Keratinocyte (primary cell): ENCODE measurements at regions not wholly inside any gene's neighbourhood (a gene's known extent, or its start where the extent isn't known, plus 50 kb on each side); places are given as distances from the start of the nearest gene placed in this dataset.

Experiments used
- DNase-seq: peaks from one replicate; pipeline ENCODE4 v3.0.0-alpha.2; 2011; ENCODE audit warnings: low read depth, missing footprints, low spot score
- FAIRE-seq: peaks from 2 replicates; lab custom pipeline; 2011; peaks lifted over from hg19 to GRCh38; lab: Jason Lieb, UNC
- H2AFZ ChIP-seq: 2 replicates; pipeline ENCODE4 v1.6.0; 2012; ENCODE audit warnings: low read length, control low read depth, inconsistent platforms; ENCODE audit not compliant: control insufficient read depth
- H3K27ac ChIP-seq: 2 replicates; pipeline ENCODE4 v1.5.1; 2011; ENCODE audit warnings: low read length; ENCODE audit not compliant: control insufficient read depth, insufficient read depth
- H3K27me3 ChIP-seq: 3 replicates; pipeline ENCODE4 v1.6.0; 2011; ENCODE audit warnings: low read length; ENCODE audit not compliant: control insufficient read depth, insufficient read depth; ENCODE audit errors: extremely low read depth
- H3K36me3 ChIP-seq, 2 experiments: 2 replicates in 1 of 2; 3 replicates in 1 of 2; pipeline ENCODE4 v1.5.1; 2011; ENCODE audit warnings: low read length in 2 of 2, mild to moderate bottlenecking in 1 of 2; ENCODE audit not compliant: control insufficient read depth in 2 of 2, insufficient read depth in 2 of 2; ENCODE audit errors: extremely low read depth in 1 of 2
- H3K4me1 ChIP-seq: 3 replicates; pipeline ENCODE4 v1.5.1; 2011; ENCODE audit warnings: low read length; ENCODE audit not compliant: control insufficient read depth, insufficient read depth; ENCODE audit errors: extremely low read depth
- H3K4me2 ChIP-seq: 3 replicates; pipeline ENCODE4 v1.6.0; 2011; ENCODE audit warnings: low read depth, low read length; ENCODE audit not compliant: control insufficient read depth, insufficient read depth; ENCODE audit errors: extremely low read depth
- H3K4me3 ChIP-seq, 3 experiments: fragments of 200-600 bp in 1 of 3; sonication (generic) in 1 of 3; 2 replicates in 2 of 3; 3 replicates in 1 of 3; pipeline ENCODE4 v1.5.1; 2011 to 2016; ENCODE audit warnings: low read length in 3 of 3, mild to moderate bottlenecking in 3 of 3, control low read depth in 2 of 3, inconsistent platforms in 1 of 3, low read depth in 1 of 3, mixed read lengths in 1 of 3, mixed run types in 1 of 3, moderate library complexity in 1 of 3; ENCODE audit not compliant: control insufficient read depth in 2 of 3, insufficient read depth in 2 of 3; ENCODE audit errors: extremely low read depth in 1 of 3
- H3K79me2 ChIP-seq: 2 replicates; pipeline ENCODE4 v1.6.0; 2012; ENCODE audit warnings: low read length; ENCODE audit not compliant: control insufficient read depth, insufficient read depth
- H3K9ac ChIP-seq: 3 replicates; pipeline ENCODE4 v1.6.0; 2011; ENCODE audit warnings: low read length; ENCODE audit not compliant: control insufficient read depth, insufficient read depth; ENCODE audit errors: extremely low read depth
- H3K9me1 ChIP-seq: 3 replicates; pipeline ENCODE4 v1.6.0; 2011; ENCODE audit warnings: low read length; ENCODE audit not compliant: control insufficient read depth, insufficient read depth; ENCODE audit errors: extremely low read depth
- H3K9me3 ChIP-seq: 2 replicates; pipeline ENCODE4 v1.5.1; 2012; ENCODE audit warnings: low read depth, low read length; ENCODE audit not compliant: control insufficient read depth
- H4K20me1 ChIP-seq: 3 replicates; pipeline ENCODE4 v1.6.0; 2011; ENCODE audit warnings: low read length; ENCODE audit not compliant: control insufficient read depth, insufficient read depth; ENCODE audit errors: extremely low read depth
- EZH2 ChIP-seq: IDR thresholded peaks from one replicate; pipeline ENCODE4 v1.6.1; 2012; ENCODE audit warnings: inconsistent platforms, mild to moderate bottlenecking, low read length, moderate library complexity
- dilution Hi-C: fragments of 300-500 bp; cut with MboI; formaldehyde crosslinking; loops from one replicate; pipeline ENCODE4 v1.7.0; 2020; ENCODE audit warnings: low sequenced_read_pairs; ENCODE audit not compliant: extremely low pct_ligation_motif_present
- TF ChIP-seq, protein P1 (sequence below), 3 experiments: IDR thresholded peaks in 1 of 3; conservative IDR thresholded peaks in 1 of 3; optimal IDR thresholded peaks in 1 of 3; 2 replicates in 2 of 3; 3 replicates in 1 of 3; pipeline versions ENCODE3 to v1.5.1; 2011; ENCODE audit warnings: low read length in 3 of 3, mild to moderate bottlenecking in 3 of 3, moderate library complexity in 2 of 3, control low read depth in 1 of 3, inconsistent platforms in 1 of 3; ENCODE audit not compliant: insufficient read depth in 2 of 3; ENCODE audit errors: extremely low read depth in 1 of 3

DNA sequence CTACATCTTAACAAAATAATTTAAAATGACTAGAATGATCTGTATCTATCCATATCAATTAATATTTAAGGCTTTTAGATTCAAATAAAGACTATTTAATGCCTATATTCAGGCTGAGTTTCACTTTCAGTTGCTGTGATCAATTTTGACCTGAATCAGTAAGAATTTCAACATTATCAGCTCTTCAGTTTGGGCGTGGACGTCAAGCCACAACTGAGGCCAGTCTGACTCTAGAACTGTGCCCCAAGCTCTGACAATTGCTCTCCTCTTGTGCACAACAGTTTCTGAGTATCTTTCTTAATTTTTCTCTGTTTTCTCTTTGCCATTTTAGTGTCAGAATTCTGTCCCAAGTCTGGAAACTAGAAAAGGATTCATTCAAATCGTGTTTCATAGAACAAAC, 1095.5 kb downstream of the PLA2G4A start:
- FAIRE-seq: no peak
- H3K4me3 ChIP-seq: no peak overlapping the region

DNA sequence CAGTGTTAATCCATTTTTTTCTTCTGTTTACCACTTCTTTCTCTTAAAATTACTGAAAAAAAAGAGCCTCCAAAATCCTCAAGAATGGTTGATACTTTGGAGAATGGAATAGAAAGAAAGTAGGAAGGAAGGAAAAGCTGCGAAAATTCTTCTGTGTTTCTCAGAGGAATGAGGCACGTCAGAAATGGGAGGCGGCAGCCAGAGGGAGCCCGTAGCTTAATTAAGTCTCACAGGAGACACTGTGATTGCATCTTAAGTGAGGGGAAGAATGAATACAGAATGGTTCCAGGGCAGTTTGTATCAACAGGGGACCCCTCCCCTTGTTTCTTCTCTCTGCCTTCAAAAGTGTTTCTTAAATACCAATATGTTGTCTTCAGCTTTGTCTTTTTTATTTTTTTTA, 1099.5 kb downstream of the PLA2G4A start:
- Histone ChIP-seq H3K36me3 (no peaks in the 10 kb centered on the region), H3K4me2 (no peak overlapping the region), H3K79me2 (no peaks in the 10 kb centered on the region), H3K4me3 (no peak overlapping the region), H3K9me3 (no peaks in the 10 kb centered on the region), H4K20me1 (no peaks in the 10 kb centered on the region), H2AFZ (no peak overlapping the region), H3K4me1 (no peaks in the 10 kb centered on the region), H3K27ac (no peak overlapping the region), H3K27me3 (no peaks in the 10 kb centered on the region), H3K9ac (no peak overlapping the region), H3K9me1 (no peaks in the 10 kb centered on the region)
- dilution Hi-C loops: no loop called here
- TF ChIP-seq, protein P1, sequence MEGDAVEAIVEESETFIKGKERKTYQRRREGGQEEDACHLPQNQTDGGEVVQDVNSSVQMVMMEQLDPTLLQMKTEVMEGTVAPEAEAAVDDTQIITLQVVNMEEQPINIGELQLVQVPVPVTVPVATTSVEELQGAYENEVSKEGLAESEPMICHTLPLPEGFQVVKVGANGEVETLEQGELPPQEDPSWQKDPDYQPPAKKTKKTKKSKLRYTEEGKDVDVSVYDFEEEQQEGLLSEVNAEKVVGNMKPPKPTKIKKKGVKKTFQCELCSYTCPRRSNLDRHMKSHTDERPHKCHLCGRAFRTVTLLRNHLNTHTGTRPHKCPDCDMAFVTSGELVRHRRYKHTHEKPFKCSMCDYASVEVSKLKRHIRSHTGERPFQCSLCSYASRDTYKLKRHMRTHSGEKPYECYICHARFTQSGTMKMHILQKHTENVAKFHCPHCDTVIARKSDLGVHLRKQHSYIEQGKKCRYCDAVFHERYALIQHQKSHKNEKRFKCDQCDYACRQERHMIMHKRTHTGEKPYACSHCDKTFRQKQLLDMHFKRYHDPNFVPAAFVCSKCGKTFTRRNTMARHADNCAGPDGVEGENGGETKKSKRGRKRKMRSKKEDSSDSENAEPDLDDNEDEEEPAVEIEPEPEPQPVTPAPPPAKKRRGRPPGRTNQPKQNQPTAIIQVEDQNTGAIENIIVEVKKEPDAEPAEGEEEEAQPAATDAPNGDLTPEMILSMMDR (optimal IDR thresholded peaks at IDR 0.05 in 1 of 3, IDR thresholded peaks at IDR 0.05 in 1 of 3, conservative IDR thresholded peaks at IDR 0.05 in 1 of 3; ENCODE audit: extremely low read depth in 1 of 3, insufficient read depth in 2 of 3, low read length in 3 of 3): peak; percentile 34 to 53 (median 51)
- no peak for TF ChIP-seq EZH2
- FAIRE-seq (no peak), DNase-seq (no peak)

More for the DNA sequence above, 1095.5 kb downstream of the PLA2G4A start:
- Histone ChIP-seq H3K36me3 (no peaks in the 10 kb centered on the region), H3K27ac (no peak overlapping the region), H3K4me2 (no peak overlapping the region), H3K9me3 (no peaks in the 10 kb centered on the region), H3K4me1 (no peaks in the 10 kb centered on the region), H4K20me1 (no peaks in the 10 kb centered on the region), H3K79me2 (no peaks in the 10 kb centered on the region), H2AFZ (no peak overlapping the region), H3K9ac (no peak overlapping the region), H3K27me3 (no peaks in the 10 kb centered on the region), H3K9me1 (no peaks in the 10 kb centered on the region)
- TF ChIP-seq, protein P1 (optimal IDR thresholded peaks at IDR 0.05 in 1 of 3, IDR thresholded peaks at IDR 0.05 in 1 of 3, conservative IDR thresholded peaks at IDR 0.05 in 1 of 3; ENCODE audit: extremely low read depth in 1 of 3, insufficient read depth in 2 of 3, low read length in 3 of 3): no peak
- no peak for TF ChIP-seq EZH2
- dilution Hi-C loops: no loop called here
- DNase-seq: no peak
